Activated CD8-positive, alpha-beta T cell treated with anti-CD3 and anti-CD28 coated beads for 36 hours (primary cell): ENCODE measurements at regions not wholly inside any gene's neighbourhood (a gene's known extent, or its start where the extent isn't known, plus 50 kb on each side); places are given as distances from the start of the nearest gene placed in this dataset.

Experiments
- ATAC-seq: fragments of 200-7000 bp; cut with Tn5 transposase; one replicate; pipeline ENCODE4 v1.10.0; 2021; ENCODE audit warnings: mild to moderate bottlenecking, moderate library complexity
- CTCF ChIA-PET: fragments of 350-600 bp; sonication (Branson Sonifier 250); formaldehyde crosslinking; loops from one replicate; lab custom pipeline; 2021; ENCODE audit warnings: antibody characterized with exemption; lab: Charles Lee
- POLR2A ChIA-PET: fragments of 350-600 bp; sonication (Branson Sonifier 250); formaldehyde crosslinking; loops from one replicate; lab custom pipeline; 2021; ENCODE audit warnings: antibody characterized with exemption; lab: Charles Lee
- DNase-seq: peaks from one replicate; pipeline ENCODE4 v3.0.0-alpha.2; 2020
- H3K27ac Mint-ChIP-seq: one replicate; pipeline ENCODE4 v1.8.0; 2021; ENCODE audit warnings: mild to moderate bottlenecking, mixed read lengths
- H3K27me3 Mint-ChIP-seq: one replicate; pipeline ENCODE4 v1.8.0; 2021; ENCODE audit warnings: mixed read lengths
- H3K36me3 Mint-ChIP-seq: one replicate; pipeline ENCODE4 v1.8.0; 2021; ENCODE audit warnings: low read depth, mixed read lengths
- H3K4me1 Mint-ChIP-seq: one replicate; pipeline ENCODE4 v1.8.0; 2021; ENCODE audit warnings: low read depth, mixed read lengths
- H3K4me3 Mint-ChIP-seq: one replicate; pipeline ENCODE4 v1.8.0; 2021; ENCODE audit warnings: mild to moderate bottlenecking, moderate library complexity, mixed read lengths
- H3K9me3 Mint-ChIP-seq: one replicate; pipeline ENCODE4 v1.8.0; 2021; ENCODE audit warnings: mixed read lengths
- intact Hi-C: fragments of 100-400 bp; cut with micrococcal nuclease; formaldehyde crosslinking; loops from one replicate; pipeline ENCODE4 v1.10.0; 2022
- TF ChIP-seq, protein P1 (sequence below): fragments of 200-600 bp; IDR thresholded peaks from one replicate; pipeline ENCODE4 v1.8.0; 2022; ENCODE audit warnings: antibody characterized with exemption, mild to moderate bottlenecking

- DNase-seq (no peak), ATAC-seq (no peak)
- TF ChIP-seq, protein P1, sequence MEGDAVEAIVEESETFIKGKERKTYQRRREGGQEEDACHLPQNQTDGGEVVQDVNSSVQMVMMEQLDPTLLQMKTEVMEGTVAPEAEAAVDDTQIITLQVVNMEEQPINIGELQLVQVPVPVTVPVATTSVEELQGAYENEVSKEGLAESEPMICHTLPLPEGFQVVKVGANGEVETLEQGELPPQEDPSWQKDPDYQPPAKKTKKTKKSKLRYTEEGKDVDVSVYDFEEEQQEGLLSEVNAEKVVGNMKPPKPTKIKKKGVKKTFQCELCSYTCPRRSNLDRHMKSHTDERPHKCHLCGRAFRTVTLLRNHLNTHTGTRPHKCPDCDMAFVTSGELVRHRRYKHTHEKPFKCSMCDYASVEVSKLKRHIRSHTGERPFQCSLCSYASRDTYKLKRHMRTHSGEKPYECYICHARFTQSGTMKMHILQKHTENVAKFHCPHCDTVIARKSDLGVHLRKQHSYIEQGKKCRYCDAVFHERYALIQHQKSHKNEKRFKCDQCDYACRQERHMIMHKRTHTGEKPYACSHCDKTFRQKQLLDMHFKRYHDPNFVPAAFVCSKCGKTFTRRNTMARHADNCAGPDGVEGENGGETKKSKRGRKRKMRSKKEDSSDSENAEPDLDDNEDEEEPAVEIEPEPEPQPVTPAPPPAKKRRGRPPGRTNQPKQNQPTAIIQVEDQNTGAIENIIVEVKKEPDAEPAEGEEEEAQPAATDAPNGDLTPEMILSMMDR = no peak
- H3K36me3 Mint-ChIP-seq = no peaks in the 10 kb centered on the region
- POLR2A ChIA-PET = no interaction called here
- H3K27me3 Mint-ChIP-seq = no peaks in the 10 kb centered on the region
- no peak overlapping the region for H3K4me3 Mint-ChIP-seq
- CTCF ChIA-PET = no interaction called here
- no peaks in the 10 kb centered on the region for H3K4me1 Mint-ChIP-seq
- no peak overlapping the region for H3K27ac Mint-ChIP-seq
- H3K9me3 Mint-ChIP-seq = no peaks in the 10 kb centered on the region
- intact Hi-C loops = no loop called here
Measured at GRCh38 chr6:66403966-66404365, 696.9 kb upstream of the EYS start.

GRCh38 chr6:66402873-66403272 is 695.8 kb upstream of the EYS start:
- Mint-ChIP-seq H3K36me3 (no peaks in the 10 kb centered on the region), H3K4me1 (no peaks in the 10 kb centered on the region), H3K27ac (no peak overlapping the region), H3K4me3 (no peak overlapping the region), H3K9me3 (no peaks in the 10 kb centered on the region), H3K27me3 (no peaks in the 10 kb centered on the region)
- CTCF ChIA-PET = no interaction called here
- ATAC-seq (no peak), DNase-seq (no peak)
- intact Hi-C loops = no loop called here
- TF ChIP-seq, protein P1 = no peak
- POLR2A ChIA-PET = no interaction called here

GRCh38 chr6:66396549-66396948 is 689.5 kb upstream of the EYS start:
- intact Hi-C loops = no loop called here
- Mint-ChIP-seq H3K27ac (no peak overlapping the region), H3K4me1 (no peaks in the 10 kb centered on the region), H3K4me3 (no peak overlapping the region), H3K36me3 (no peaks in the 10 kb centered on the region), H3K9me3 (peaks cover 2% of the 10 kb centered on the region), H3K27me3 (no peaks in the 10 kb centered on the region)
- TF ChIP-seq, protein P1 = no peak
- DNase-seq (no peak), ATAC-seq (no peak)
- POLR2A ChIA-PET = no interaction called here
- CTCF ChIA-PET = no interaction called here

GRCh38 chr6:66396145-66396544 is 689.1 kb upstream of the EYS start:
- peaks cover 2% of the 10 kb centered on the region for H3K9me3 Mint-ChIP-seq
- DNase-seq (no peak), ATAC-seq (no peak)
- ChIA-PET POLR2A (no interaction called here), CTCF (no interaction called here)
- intact Hi-C loops = no loop called here
- H3K4me1 Mint-ChIP-seq = no peaks in the 10 kb centered on the region
- no peaks in the 10 kb centered on the region for H3K36me3 Mint-ChIP-seq
- H3K4me3 Mint-ChIP-seq = no peak overlapping the region
- TF ChIP-seq, protein P1 = no peak
- no peak overlapping the region for H3K27ac Mint-ChIP-seq
- no peaks in the 10 kb centered on the region for H3K27me3 Mint-ChIP-seq

DNA sequence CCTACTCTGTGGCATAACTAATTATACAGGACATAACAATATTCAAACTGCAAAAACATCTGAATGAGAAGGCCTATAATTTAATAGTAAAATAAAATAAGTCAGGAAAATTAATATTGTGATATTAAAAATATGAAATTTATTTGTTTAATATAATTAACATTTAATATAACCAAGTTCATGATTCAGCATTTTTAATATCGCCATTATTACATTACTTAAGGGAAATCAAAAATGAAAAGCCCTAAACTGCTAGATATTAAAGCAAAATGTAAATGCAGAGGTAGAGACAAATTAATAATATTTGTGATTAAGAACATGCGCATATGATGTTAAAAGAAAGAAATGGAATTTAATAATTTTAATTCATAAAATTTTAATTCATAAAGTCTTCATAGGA is 683.4 kb upstream of the EYS start:
- CTCF ChIA-PET = no interaction called here
- ATAC-seq = no peak
- Mint-ChIP-seq H3K36me3 (no peaks in the 10 kb centered on the region), H3K9me3 (peaks cover 2% of the 10 kb centered on the region), H3K4me3 (no peak overlapping the region), H3K27me3 (no peaks in the 10 kb centered on the region), H3K4me1 (no peaks in the 10 kb centered on the region), H3K27ac (no peak overlapping the region)
- TF ChIP-seq, protein P1 = no peak
- intact Hi-C loops = no loop called here
- no peak for DNase-seq
- POLR2A ChIA-PET = no interaction called here
